Stimulated activated CD4-positive, alpha-beta T cell treated with anti-CD3 and anti-CD28 coated beads, Interleukin-12 subunit alpha, Interleukin-12 subunit beta, amount 100 ng/mL, for 48 hours (primary cell): ENCODE measurements at regions not wholly inside any gene's neighbourhood (a gene's known extent, or its start where the extent isn't known, plus 50 kb on each side); places are given as distances from the start of the nearest gene placed in this dataset.

ENCODE experiments used
- DNase-seq, 3 donors: peaks; one replicate each; pipeline ENCODE4 v3.0.0-alpha.2; 2020; ENCODE audit warnings: low read depth in 2 of 3, low spot score in 1 of 3

- no peak for DNase-seq
Measured at GRCh38 chr2:14125624-14126293, 506.8 kb upstream of the LRATD1 start.

DNA sequence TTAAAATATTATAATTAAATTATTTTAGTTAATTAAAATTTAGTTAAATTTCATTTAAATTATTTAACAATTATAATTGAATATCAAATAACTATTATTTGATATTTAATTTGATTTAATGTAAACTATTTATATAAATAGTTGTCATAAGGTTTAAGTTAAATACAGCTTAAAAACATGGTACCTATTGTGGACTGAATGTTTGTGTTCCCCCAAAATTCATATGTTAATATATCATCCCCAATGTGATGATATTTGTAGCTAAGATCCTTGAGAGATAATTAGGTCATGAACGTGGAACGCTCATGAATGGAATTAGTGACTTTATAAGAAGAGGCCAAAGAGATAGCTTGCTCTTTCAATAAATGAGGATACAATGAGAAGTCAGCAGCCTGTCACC, 505.7 kb upstream of the LRATD1 start:
- DNase-seq, result no peak

DNA sequence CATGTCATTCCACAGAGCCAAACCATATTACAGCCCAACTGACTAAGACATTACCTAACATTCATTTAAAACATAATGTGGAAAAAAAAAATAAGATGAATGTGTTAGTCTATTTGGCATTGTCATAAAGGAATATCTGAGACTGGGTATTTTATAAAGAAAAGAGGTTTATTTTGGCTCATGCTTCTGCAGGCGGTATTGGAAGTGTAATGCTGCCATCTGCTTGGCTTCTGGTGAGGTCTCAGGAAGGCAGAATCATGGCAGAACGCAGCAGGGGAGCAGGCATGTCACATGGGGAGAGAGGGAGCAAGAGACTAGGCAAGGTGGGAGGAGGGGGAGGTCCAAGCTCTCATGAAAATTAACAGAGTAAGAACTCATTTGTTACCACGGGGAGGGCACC, 504.8 kb upstream of the LRATD1 start:
- DNase-seq, result no peak

- DNase-seq, result no peak
Measured at GRCh38 chr2:14132386-14132785, 500.1 kb upstream of the LRATD1 start.

GRCh38 chr2:14134771-14135170, 497.7 kb upstream of the LRATD1 start:
- no peak for DNase-seq

DNA sequence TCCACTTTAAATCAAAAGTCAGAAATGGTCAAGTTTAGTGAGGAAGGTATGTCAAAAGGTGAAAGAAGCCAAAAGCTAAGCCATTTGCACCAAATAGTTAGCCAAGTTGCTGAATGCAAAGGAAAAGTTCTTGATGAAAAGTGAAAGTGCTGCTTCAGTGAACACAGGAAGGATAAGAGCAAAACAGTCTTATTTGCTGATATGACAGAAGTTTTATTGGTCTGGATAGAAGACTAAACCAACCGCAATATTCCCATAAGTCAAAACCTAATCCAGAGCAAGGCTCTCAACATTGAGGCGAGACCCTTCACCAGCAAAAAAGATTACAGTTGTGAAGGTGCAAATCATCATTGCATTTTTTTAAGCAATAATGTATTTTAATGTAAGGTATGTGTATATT, 496.5 kb upstream of the LRATD1 start:
- no peak for DNase-seq

GRCh38 chr2:14137643-14138042, 494.9 kb upstream of the LRATD1 start:
- no peak for DNase-seq

- no peak for DNase-seq
Measured at GRCh38 chr2:14140009-14140550, 492.4 kb upstream of the LRATD1 start.

DNA sequence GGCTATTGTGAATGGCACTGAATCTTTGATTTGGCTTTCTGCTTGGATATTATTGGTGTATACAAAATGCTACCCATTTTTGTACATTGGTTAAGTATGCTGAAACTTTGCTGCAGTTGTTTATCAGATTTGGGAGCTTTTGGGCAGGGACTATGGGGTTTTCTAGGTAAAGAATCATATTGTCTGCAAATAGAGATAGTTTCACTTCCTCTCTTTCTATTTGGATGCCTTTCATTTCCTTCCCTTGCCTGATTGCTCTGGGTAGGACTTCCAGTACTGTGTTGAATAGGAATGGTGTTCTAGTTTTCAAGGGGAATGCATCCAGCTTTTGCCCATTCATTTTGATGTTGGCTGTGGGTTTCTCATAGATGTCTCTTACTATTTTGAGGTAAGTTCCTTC, 489.1 kb upstream of the LRATD1 start:
- no peak for DNase-seq

GRCh38 chr2:14148216-14148615, 484.3 kb upstream of the LRATD1 start:
- no peak for DNase-seq

GRCh38 chr2:14157816-14158215, 474.7 kb upstream of the LRATD1 start:
- no peak for DNase-seq

GRCh38 chr2:14180333-14180732, 452.2 kb upstream of the LRATD1 start:
- no peak for DNase-seq

- no peak for DNase-seq
Measured at GRCh38 chr2:14182227-14182946, 450.1 kb upstream of the LRATD1 start.

GRCh38 chr2:14185906-14186305, 446.6 kb upstream of the LRATD1 start:
- DNase-seq, result no peak

GRCh38 chr2:14188446-14188845, 444.1 kb upstream of the LRATD1 start:
- no peak for DNase-seq

DNA sequence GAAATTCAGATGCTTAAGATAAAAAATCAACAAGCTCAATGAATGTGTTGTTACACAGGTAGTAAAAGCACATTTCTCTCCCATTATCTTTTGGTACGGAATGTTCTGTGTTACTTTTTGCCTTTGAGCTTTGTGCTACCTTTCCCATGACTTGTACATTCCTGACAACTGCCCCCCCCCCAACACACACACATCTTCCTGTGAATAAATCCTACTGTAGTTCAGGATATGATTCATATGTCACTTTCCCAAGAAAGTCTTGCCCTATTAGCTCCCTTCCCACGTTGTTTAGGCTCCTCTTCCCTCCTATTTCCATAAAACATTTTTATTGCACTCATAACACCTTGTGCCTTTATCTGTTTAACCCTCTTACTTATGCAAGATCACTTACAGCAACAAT, 442.6 kb upstream of the LRATD1 start:
- DNase-seq, result no peak

DNA sequence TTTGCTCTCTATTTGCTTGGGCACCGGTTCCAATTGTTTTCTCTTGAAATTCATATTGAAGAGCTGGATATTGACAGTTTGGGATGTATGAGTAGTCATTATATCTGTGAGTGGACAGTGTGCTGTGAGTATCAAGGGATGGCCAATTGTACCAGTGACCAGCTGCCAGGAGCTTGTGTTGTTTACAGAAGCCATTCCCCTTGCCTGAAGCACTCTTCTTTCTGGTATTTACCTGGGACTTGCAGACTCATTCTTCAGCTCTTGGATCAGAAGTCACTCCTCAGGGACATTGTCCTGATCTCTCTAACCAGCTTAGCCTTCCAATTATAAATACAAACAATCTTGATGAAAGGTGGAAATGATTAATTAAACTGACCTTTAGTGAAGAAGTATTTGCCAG, 438.3 kb upstream of the LRATD1 start:
- DNase-seq, result no peak

DNA sequence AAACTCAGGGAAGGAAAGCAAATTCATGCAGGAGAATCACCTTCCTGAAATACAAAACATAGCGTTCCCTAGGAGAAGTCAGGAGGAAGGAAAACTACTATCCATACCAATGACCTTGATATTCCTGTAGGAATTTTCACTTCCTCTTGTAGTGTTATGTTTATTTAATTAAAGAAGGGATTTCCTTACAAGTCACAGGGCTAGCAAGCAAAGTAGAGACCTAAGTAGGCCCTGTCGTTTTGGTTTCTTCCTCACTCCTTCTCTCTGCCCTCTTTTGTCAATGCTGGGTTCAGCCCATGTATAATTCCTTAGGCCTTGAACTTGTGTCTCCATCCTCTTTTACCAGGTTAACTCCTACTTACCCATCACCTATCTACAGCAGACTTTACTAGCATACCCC, 435.2 kb upstream of the LRATD1 start:
- DNase-seq, result no peak

- DNase-seq, result no peak
Measured at GRCh38 chr2:14199040-14199439, 433.5 kb upstream of the LRATD1 start.

- no peak for DNase-seq
Measured at GRCh38 chr2:14219306-14219705, 413.2 kb upstream of the LRATD1 start.

DNA sequence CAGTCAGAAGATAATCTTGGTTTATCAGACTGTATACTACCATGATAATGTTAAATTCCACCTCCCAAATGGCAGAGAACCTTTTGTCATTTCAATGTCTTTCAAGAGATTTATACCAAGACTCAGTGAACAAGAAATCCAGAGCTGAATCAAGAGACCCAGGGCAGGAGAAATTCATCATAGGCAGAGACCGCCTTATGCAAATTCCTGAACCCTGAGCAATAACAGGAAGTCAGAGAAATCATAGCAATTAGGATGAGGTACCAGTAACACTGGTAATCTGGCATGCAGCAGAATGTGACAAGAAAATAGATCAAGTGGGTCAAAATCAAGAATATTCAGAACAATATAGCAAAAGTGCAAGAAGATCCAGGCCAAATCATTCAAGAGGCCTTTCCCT, 412.4 kb upstream of the LRATD1 start:
- DNase-seq, result no peak

DNA sequence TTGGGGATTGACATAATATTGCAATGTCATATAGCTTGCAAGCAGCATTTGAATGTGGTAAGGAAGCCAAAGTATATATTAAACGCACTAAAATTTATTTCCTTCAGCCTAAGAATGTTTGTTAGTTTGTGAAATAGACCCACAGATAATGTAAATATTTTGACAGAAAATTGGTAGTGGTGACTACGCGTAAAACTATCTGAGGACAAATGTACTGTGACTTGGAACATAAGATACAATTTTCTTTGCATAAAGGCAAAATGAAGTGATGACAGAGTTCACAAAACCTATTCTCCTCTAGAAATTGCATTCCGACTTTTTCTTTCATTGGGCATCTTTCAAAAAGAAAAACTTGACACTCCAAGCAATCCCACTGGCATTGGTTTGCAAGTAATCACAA, 411.1 kb upstream of the LRATD1 start:
- DNase-seq, result no peak

DNA sequence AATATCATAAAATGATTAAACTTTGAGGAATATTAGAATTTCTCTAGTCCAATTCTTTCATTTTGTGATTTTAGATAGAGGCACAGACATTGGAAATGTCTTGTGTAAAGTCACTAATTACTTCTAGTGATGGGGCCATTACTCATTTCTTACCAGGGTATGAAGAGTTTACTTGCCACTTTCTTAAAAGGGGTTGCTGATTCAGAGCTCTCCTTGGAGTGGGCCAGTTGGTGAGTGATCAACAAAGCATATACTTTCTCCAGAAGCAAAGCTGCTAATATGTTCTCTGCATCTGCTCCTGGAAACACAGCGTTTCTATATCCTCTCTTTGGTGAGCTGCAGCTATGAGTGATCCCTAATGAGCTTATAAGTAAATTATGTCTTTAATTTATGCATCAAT, 408.9 kb upstream of the LRATD1 start:
- no peak for DNase-seq
